GM21515 (cell line): ENCODE measurements at regions not wholly inside any gene's neighbourhood (a gene's known extent, or its start where the extent isn't known, plus 50 kb on each side); places are given as distances from the start of the nearest gene placed in this dataset.

Experiments used
- ATAC-seq: cut with Tn5 transposase; IDR thresholded peaks from one replicate; pipeline ENCODE4 v1.9.1; 2021; ENCODE audit not compliant: unreplicated experiment

DNA sequence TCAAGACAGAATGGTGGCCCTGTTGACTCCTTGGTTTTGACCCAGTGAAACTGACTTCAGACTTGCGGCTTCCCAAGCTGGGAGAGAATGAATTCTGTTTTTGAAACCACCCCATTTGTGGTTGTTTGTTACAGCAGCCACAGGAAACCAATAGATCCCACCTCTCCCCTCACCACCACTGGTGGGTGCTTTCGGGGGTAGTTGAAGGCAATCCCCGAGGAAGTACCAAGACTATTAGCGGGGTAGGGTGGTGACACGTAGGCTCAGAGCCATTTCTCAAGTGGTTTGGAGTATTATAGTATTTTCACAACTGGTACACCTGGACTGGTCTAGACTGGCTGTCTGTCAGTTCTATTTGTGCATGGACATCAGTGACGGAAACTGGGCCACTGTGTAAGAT, 189.1 kb upstream of the RBPJ start:
- ATAC-seq = peak; percentile 57

- ATAC-seq = no peak
These were observed 188.0 kb upstream of the RBPJ start for GRCh38 chr4:26132858-26133257.

DNA sequence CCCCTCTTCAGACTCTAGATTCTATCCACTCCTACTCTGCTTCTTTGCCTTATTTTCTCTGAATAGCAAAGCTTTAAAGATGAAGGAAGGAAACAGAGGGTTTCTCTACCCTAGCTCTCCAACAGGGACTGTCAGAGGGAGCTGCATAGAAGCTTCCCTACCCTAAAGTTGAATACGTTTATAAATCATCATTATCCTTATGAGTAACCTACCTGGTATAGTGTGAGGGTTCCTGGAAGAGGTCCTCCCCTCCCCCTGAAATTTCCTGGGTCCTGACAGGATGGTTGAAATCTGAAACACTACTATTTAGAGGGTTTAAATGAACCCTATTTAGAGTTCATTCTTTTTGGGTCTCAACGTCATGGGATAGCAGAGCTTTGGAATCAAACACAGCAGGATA, 187.0 kb upstream of the RBPJ start:
- ATAC-seq = no peak

- no peak for ATAC-seq
These were observed 185.5 kb upstream of the RBPJ start for GRCh38 chr4:26135331-26135730.

GRCh38 chr4:26136615-26137014, 184.2 kb upstream of the RBPJ start:
- no peak for ATAC-seq

DNA sequence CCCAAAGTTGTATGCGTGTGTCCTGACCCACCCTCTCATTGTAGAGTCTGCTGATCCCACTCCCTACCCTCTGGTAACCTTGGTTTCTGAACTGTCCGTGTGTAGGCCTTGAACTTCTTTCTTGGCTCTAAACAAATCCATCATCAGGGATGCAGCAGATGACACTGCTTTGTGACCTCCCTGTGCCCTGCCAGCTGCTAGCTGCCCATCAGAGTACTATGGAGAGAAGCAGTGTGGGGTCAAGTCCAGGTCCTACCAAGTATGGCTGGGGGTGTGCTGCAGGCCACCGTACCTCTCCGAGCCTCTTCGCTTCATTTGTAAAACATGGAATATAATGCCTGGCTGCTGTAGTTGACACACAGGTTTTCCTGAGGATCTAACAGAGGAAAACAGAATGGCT, 183.5 kb upstream of the RBPJ start:
- no peak for ATAC-seq

- no peak for ATAC-seq
These were observed 181.4 kb upstream of the RBPJ start for GRCh38 chr4:26139310-26139924.

- ATAC-seq = no peak
These were observed 180.5 kb upstream of the RBPJ start for GRCh38 chr4:26140150-26140898.

DNA sequence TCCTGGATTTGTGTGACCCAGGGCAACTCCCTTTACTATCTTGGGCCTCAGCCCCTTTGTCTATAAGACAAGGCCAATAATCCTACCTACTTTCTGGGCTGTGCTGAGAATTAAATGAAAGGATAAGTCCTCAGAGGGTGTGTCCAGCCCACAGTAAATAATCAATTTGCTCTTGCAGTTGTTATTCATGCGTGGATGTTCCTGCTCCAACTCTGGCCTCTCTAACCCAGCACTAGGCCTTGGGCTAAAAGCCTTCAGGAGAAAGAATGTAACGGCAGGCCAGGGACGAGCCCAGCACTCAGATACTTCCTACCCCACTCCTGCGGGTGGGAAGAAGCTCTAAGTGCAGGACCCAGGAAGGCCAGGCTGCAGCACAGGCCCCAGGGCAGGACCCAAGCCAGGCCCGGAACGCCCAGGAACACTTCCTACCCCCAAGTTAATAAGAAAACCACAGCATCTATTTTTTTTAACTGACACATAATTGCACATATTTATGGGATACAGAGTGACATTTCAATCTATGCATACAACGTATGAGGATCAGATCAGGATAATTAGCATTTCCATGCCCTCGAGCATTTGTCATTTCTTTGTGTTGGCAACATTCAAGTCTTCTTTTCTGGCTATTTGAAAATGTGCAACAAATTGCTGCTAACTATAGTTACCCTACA, 179.6 kb upstream of the RBPJ start:
- ATAC-seq = no peak

DNA sequence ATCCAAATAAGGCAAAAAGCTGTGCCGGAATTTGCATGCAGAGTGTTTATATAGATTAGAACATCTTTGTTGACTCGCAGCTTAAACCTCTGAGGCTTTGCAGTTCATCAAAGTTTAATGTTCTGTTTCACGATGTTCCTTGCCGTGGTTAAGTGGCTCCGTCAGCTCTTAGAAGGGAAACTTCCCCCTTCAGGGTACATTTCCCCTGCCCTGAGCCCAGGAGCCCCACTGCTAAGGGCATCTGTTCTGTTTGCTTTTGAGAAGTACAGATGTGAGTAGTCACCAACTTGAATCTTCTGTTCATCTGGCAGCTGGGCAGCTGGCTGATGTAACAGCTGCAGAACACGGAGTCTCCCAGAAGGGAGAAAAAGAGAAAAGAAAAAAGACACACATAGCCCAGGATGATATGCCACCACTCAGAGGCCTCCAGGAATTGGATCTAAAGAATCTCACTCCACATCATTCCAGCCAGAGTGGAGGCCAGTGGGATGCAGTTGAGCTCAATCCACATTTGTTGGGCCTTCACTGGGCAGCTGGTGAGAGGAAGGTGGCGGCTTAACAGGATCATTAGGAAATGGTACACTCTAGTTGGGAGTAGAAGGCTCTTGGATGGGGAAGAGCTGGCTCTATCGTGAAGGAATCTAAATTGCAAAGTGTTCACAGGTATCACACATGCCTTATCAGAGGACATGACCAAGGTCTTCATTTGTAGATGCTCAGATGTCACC, 178.7 kb upstream of the RBPJ start:
- peak; percentile 40 for ATAC-seq

GRCh38 chr4:26144526-26145155, 176.2 kb upstream of the RBPJ start:
- no peak for ATAC-seq

GRCh38 chr4:26145212-26145611, 175.6 kb upstream of the RBPJ start:
- no peak for ATAC-seq

- ATAC-seq = no peak
These were observed 171.9 kb upstream of the RBPJ start for GRCh38 chr4:26148927-26149326.

DNA sequence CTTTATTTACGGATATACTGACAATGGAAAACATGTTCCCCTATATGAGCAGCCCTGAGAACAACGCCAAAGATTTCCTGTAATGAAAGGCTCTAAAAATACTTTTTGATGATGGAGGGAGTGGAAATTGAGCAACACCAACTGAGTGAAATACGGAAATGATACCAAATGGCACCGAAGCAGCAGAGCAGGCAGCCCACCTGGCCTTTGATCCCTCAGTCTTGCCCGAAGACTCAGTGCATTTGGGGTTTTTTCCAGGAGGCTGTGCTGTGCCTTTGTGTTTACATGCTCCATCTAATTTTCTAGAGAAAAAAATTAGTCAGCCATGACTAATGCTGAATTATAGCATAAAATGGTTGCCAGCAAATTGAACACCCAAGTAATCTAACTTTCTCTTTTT, 169.9 kb upstream of the RBPJ start:
- ATAC-seq = no peak

DNA sequence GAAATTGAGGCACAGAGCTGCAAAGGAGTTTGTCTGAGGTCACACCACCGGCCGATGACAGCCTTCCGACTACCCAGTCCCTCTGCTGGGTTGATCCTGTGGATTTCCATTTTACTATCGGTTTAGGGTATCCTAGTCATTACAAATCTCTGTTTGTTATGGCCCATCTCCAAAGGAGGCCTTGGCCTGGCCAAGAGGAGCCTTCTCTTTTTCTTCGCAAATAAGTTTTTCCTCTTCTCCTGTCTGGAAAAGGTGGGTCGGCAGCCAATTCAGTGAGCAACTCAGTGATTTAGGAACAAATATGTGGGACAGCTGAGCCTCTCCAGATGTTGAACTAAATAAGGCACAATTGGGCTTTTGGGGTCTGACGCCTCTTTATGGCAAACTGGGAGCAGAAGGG, 169.2 kb upstream of the RBPJ start:
- ATAC-seq = no peak

DNA sequence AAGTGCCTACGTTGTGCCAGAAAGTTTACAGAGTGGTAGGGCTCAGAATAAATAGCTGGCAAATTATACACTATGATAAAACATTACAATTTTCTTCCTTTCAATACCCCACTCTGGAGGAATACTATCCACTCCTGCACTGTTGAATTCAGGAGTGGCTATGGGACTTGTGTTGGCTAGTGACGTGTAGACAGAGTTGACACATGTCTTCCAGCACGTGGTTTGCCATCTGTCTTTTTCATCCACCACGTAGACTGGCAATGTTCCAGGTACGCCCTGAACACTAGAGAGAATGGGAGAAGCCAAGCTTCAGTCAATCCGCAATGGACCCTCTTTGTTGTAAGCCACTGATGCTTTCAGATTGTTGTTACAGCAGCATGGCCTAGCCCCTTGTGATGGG, 168.8 kb upstream of the RBPJ start:
- no peak for ATAC-seq

DNA sequence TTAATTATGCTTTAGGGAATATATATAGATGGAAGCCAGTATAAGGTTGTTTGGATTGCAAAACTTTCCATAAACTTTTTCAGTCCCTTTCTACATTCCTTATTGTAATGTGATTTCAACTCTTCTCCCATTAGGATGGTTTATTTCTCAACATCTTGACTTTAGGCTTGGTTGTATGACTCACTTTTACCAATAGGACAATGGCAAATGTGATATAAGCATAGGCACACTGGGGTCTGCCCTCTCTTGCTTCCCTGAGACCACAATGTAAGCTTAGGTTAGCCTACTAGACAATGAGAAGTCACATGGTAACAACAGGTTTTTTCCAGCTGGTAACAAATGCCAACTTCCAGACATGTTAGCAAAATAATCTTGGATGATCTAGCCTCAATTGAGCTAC, 163.3 kb upstream of the RBPJ start:
- no peak for ATAC-seq

DNA sequence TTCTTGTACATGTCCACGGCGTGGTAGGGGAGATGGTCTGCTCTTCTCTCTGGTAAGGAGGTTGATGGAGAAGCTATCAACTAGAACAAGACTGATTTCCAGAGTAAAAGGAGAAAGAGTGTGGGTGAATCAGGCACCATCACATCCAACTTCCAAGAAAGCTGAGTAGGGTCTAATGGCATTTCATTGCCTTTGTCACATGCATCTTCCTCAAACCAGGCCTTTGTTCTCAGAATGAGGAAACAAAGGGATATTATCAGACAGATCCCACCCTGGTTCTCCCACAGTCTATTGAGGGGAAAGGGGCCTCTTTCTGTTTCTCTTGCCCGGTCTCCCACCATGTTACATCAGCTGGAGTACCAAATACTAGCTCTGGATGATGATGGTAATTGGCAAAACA, 160.2 kb upstream of the RBPJ start:
- no peak for ATAC-seq

- no peak for ATAC-seq
These were observed 159.6 kb upstream of the RBPJ start for GRCh38 chr4:26161030-26161824.

DNA sequence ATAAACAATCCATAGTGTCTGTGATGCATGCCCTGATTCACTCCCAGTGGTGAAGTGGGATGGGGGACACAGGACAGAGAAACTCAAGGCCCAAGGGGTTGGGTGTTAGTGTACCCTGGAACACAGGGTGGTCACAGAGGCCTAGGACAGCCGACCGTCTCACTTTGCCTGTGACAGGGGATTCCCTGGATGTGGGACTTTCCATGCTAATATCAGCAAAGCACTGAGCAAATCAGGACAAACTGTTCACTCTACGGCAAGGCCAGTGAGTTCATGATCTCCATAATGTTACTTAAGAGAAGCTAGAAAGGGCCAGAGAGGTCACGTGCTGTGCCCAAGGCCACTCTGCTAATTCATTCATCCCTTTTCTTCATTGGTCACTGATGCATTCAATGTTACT, 158.7 kb upstream of the RBPJ start:
- ATAC-seq = no peak
